Spleen (tissue), 11 donors: ENCODE measurements at regions not wholly inside any gene's neighbourhood (a gene's known extent, or its start where the extent isn't known, plus 50 kb on each side); places are given as distances from the start of the nearest gene placed in this dataset.
"Not testable (repeated sequence)": the region's sequence is repeated elsewhere in the genome, so short reads cannot be mapped to it uniquely, and the experiment has no call there.

ENCODE experiments used
- DNase-seq: peaks from one replicate; pipeline ENCODE4 v3.0.0-alpha.2; 2020
- H3K27ac ChIP-seq, 8 donors: fragments of 200-600 bp; sonication (generic) in 7 of 8; 1 replicate in 4 of 8; 2 replicates in 4 of 8; pipeline versions ENCODE4 v1.5.0 to v1.8.0; 2016 to 2021; ENCODE audit warnings: inconsistent platforms in 4 of 8, mild to moderate bottlenecking in 4 of 8, moderate library complexity in 1 of 8
- H3K27me3 ChIP-seq, 7 donors: fragments of 200-600 bp; sonication (generic) in 6 of 7; replicated peaks in 1 of 7; 1 replicate in 4 of 7; 2 replicates in 3 of 7; pipeline versions ENCODE4 v1.5.0 to v1.8.0; 2016 to 2021; ENCODE audit warnings: inconsistent platforms in 3 of 7, mild to moderate bottlenecking in 1 of 7
- H3K36me3 ChIP-seq, 6 donors: fragments of 200-600 bp; sonication (generic) in 5 of 6; 1 replicate in 4 of 6; 2 replicates in 2 of 6; pipeline versions ENCODE4 v1.5.0 to v1.8.0; 2016 to 2021; ENCODE audit warnings: inconsistent platforms in 2 of 6
- H3K4me1 ChIP-seq, 6 donors: fragments of 200-600 bp; sonication (generic) in 5 of 6; 1 replicate in 3 of 6; 2 replicates in 3 of 6; pipeline versions ENCODE4 v1.5.0 to v1.8.0; 2016 to 2021; ENCODE audit warnings: inconsistent platforms in 3 of 6
- H3K4me3 ChIP-seq, 8 donors: fragments of 200-600 bp; sonication (generic) in 7 of 8; 1 replicate in 4 of 8; 2 replicates in 4 of 8; pipeline versions ENCODE4 v1.5.0 to v1.8.0; 2016 to 2021; ENCODE audit warnings: inconsistent platforms in 4 of 8, mild to moderate bottlenecking in 4 of 8, moderate library complexity in 2 of 8
- H3K9me3 ChIP-seq, 8 donors: fragments of 200-600 bp; sonication (generic) in 7 of 8; 1 replicate in 4 of 8; 2 replicates in 4 of 8; pipeline versions ENCODE4 v1.5.0 to v1.8.0; 2016 to 2021; ENCODE audit warnings: inconsistent platforms in 4 of 8
- POLR2AphosphoS5 ChIP-seq, 3 donors: sonication (generic); formaldehyde crosslinking; IDR thresholded peaks; one replicate each; pipeline ENCODE4 v1.5.1; 2017; ENCODE audit warnings: antibody characterized with exemption in 3 of 3
- WGBS, 5 donors: extraction: QIAGEN DNeasy Blood & Tissue Kit in 3 of 5; methylation state at CpG; one replicate each; pipeline versions ENCODE4 v1.1.5 to v1.1.7; 2013 to 2018; 5-methylcytosine and 5-hydroxymethylcytosine counted together
- intact Hi-C: fragments of 100-400 bp; cut with DNase I; formaldehyde crosslinking; loops from one replicate; pipeline ENCODE4 v1.15.0; 2023; ENCODE audit warnings: low total_unique reads
- TF ChIP-seq, protein P1 (sequence below), 11 experiments: fragments of 200-600 bp in 7 of 11; fragments of 450-650 bp in 4 of 11; sonication (generic) in 4 of 11; IDR thresholded peaks in 8 of 11; conservative IDR thresholded peaks in 3 of 11; 1 replicate in 7 of 11; 2 replicates in 4 of 11; pipeline versions ENCODE4 v1.4.0 to v1.8.0; 2016 to 2021; ENCODE audit warnings: antibody characterized with exemption in 11 of 11, inconsistent platforms in 4 of 11, mild to moderate bottlenecking in 1 of 11
- donor health status: healthy with polysubstance abuse.
- donor health status: DM: no; HTN: no; CAD: no; lungs with moderate emphysema.
- donor health status: DM: no; HTN: no; CAD: no.
- donor health status: Bipolar disorder and iron deficiency.
- donor health status: healthy.
- donor health status: DM: no; HTN: no; CAD: no.
- donor health status: DM: yes; HTN: yes; CAD: no.

GRCh38 chr5:177941386-177941785, 54.7 kb downstream of the PROP1 start:
- H3K27ac ChIP-seq, H3K36me3 ChIP-seq, H3K4me3 ChIP-seq, DNase-seq, H3K9me3 ChIP-seq, intact Hi-C loops: not testable (repeated sequence)
- Histone ChIP-seq H3K4me1 (peaks cover 0 to 17% (median 5%) of the 10 kb centered on the region in 6 donors), H3K27me3 (peaks cover 0 to 15% (median 0%) of the 10 kb centered on the region in 7 donors)
- 73 to 83% (median 77%) methylated on average over 5 of the region's 5 CpGs for WGBS, 5 donors

DNA sequence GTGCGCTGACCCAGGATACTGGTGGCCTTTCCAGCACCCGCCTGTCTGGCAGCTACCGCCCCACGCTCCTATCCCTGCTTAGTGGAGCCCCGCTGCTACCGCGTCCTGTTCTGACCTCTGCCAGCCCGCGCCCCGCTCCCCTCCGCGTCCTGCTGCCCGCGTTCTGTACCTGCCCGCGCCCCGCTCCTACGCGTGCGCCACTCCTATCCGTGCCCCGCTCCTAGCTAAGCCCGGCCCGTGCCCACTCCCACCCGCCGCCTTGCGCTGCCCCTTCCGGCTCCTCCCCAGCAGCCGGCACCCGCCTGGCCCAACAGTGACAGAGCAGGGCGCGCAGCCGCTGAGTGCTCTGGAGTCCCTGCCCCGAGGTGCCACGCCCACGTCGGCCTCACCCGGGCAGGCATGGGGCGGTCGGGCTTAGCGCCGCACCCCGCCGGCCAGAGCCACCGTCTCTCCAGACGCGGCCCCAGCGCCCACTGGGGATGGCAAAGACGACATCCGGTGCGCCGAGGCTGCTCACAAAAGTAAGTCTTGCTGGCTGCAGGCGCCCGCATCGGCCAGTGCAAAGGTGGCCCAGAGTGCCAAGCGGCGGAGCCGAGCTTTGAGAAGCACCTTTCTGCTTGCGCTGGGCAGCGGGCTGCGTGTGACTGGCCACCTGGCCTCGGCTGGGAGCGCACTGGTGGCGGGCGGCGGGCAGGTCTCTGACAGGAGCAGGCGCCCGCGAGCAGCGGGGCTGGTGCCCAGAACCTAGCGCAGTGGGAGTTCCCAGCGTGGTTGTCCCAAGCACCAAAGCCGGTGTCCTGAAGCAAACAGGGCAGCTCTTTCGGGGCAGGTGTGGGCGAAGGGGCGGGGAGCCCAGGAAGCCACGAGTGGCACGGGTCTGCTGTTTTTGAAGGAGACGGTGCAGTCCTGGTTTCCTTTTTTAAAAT, 56.5 kb downstream of the PROP1 start:
- H3K27me3 ChIP-seq: peaks cover 0 to 15% (median 0%) of the 10 kb centered on the region in 7 donors
- TF ChIP-seq POLR2AphosphoS5 (IDR thresholded peaks at IDR 0.05): peak in 2 of 3 donors; percentile 8 to 41
- peak overlapping the region in 7 of 8 donors; percentile 15 to 66 (median 37) for H3K4me3 ChIP-seq
- peaks cover 0 to 17% (median 5%) of the 10 kb centered on the region in 6 donors for H3K4me1 ChIP-seq
- H3K36me3 ChIP-seq, intact Hi-C loops, H3K9me3 ChIP-seq, H3K27ac ChIP-seq: not testable (repeated sequence)
- 3 to 12% (median 6%) methylated on average over 41 to 68 of the region's 79 CpGs for WGBS, 5 donors
- peak; percentile 75 for DNase-seq

- WGBS, 5 donors: 28 to 54% (median 39%) methylated on average over 4 to 7 of the region's 7 CpGs
- H3K36me3 ChIP-seq, H3K9me3 ChIP-seq, DNase-seq, intact Hi-C loops, H3K27ac ChIP-seq: not testable (repeated sequence)
- H3K4me3 ChIP-seq: peak overlapping the region in 4 of 8 donors; percentile 37 to 66 (median 43)
- peaks cover 0 to 15% (median 0%) of the 10 kb centered on the region in 7 donors for H3K27me3 ChIP-seq
- peaks cover 0 to 16% (median 5%) of the 10 kb centered on the region in 6 donors for H3K4me1 ChIP-seq
These were observed 57.3 kb downstream of the PROP1 start for GRCh38 chr5:177938767-177939166.

GRCh38 chr5:177934233-177934632, 61.8 kb downstream of the PROP1 start:
- DNase-seq, intact Hi-C loops, H3K36me3 ChIP-seq, H3K27ac ChIP-seq, H3K9me3 ChIP-seq, H3K4me1 ChIP-seq, H3K4me3 ChIP-seq: not testable (repeated sequence)
- TF ChIP-seq, protein P1, sequence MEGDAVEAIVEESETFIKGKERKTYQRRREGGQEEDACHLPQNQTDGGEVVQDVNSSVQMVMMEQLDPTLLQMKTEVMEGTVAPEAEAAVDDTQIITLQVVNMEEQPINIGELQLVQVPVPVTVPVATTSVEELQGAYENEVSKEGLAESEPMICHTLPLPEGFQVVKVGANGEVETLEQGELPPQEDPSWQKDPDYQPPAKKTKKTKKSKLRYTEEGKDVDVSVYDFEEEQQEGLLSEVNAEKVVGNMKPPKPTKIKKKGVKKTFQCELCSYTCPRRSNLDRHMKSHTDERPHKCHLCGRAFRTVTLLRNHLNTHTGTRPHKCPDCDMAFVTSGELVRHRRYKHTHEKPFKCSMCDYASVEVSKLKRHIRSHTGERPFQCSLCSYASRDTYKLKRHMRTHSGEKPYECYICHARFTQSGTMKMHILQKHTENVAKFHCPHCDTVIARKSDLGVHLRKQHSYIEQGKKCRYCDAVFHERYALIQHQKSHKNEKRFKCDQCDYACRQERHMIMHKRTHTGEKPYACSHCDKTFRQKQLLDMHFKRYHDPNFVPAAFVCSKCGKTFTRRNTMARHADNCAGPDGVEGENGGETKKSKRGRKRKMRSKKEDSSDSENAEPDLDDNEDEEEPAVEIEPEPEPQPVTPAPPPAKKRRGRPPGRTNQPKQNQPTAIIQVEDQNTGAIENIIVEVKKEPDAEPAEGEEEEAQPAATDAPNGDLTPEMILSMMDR (IDR thresholded peaks at IDR 0.05 in 8 of 11, conservative IDR thresholded peaks at IDR 0.05 in 3 of 11): peak in 2 of 11 experiments; percentile 11 to 18
- peaks cover 0 to 12% (median 0%) of the 10 kb centered on the region in 7 donors for H3K27me3 ChIP-seq

- WGBS, 5 donors: 64 to 81% (median 77%) methylated on average over 15 to 19 of the region's 19 CpGs
These were observed 65.6 kb downstream of the PROP1 start for GRCh38 chr5:177930269-177931022.

DNA sequence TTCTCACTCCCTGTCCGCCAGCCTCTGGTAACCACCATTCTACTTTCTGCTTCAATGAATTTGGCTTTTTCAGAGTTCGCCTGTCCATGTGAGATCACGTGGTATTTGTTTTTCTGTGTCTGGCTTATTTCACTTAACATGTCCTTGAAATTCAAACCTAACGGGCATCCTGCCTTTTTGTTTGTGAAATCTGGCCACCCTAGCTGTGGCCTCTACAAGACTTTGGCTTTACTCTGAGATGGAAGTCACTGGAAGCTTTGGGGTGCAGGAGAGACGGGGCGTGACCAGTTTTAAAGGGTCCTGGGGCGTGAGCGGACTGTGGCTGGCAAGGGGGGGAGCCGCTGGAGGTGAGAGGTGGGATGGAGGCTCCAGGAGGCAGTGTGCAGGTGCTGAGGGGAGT, 66.4 kb downstream of the PROP1 start:
- H3K9me3 ChIP-seq, H3K36me3 ChIP-seq, H3K4me1 ChIP-seq, H3K27me3 ChIP-seq, DNase-seq, H3K27ac ChIP-seq, H3K4me3 ChIP-seq, intact Hi-C loops: not testable (repeated sequence)
- WGBS, 5 donors: 81 to 94% (median 90%) methylated on average over 5 to 8 of the region's 9 CpGs; no CpG with 5 or more reads in 1 of the 5 donors

More at GRCh38 chr5:177930269-177931022, 65.6 kb downstream of the PROP1 start:
- H3K4me3 ChIP-seq, H3K36me3 ChIP-seq, DNase-seq, H3K9me3 ChIP-seq, intact Hi-C loops, H3K27ac ChIP-seq, H3K27me3 ChIP-seq, H3K4me1 ChIP-seq: not testable (repeated sequence)

DNA sequence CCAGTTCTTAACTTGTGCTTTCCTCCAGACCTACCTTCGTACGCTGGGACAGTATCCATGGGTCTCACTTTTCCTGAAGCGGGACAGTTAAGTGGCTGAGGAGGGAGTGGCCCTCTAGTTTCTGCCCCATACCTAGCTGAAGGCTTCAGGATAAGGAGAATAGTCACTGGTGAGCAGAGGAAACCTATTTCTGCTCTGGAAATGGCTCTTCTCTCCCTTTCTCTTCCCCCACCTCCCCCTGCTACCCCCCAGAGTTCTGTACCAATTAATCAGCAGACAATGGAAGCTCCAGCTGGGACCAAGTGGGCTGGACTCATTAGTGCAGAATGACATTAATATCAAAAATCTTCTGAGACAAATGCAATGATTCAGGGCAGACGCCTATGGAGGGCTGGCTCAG, 68.5 kb downstream of the PROP1 start:
- intact Hi-C loops, H3K27ac ChIP-seq, H3K4me3 ChIP-seq, H3K9me3 ChIP-seq, H3K27me3 ChIP-seq, DNase-seq, H3K36me3 ChIP-seq, H3K4me1 ChIP-seq: not testable (repeated sequence)
- no CpG with 5 or more reads among the region's 4 CpGs for WGBS, 5 donors

DNA sequence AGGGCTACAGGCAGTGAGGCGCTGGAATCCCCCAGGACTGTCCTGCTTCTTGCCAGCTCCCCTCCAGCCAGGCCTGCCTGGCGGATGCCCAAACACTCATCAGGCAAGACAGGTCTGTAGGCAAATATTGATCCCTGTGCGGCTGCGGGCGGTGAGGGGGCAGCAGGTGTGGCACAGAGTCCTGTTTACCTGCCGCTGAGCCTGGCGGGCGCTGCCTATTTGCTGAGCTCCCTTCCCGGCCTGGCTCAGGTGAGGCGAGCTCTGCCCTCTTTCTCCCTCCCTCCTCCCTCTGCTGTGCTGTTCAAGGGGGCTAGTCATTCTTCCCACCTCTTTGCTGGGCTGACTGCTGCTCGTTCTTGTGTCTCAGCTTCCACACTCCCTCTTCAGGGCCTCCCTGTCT, 71.5 kb downstream of the PROP1 start:
- DNase-seq, H3K27me3 ChIP-seq, H3K4me1 ChIP-seq, intact Hi-C loops, H3K4me3 ChIP-seq, H3K9me3 ChIP-seq, H3K27ac ChIP-seq, H3K36me3 ChIP-seq: not testable (repeated sequence)
- WGBS, 5 donors: 100% methylated on average over 1 to 2 of the region's 11 CpGs; no CpG with 5 or more reads in 3 of the 5 donors

DNA sequence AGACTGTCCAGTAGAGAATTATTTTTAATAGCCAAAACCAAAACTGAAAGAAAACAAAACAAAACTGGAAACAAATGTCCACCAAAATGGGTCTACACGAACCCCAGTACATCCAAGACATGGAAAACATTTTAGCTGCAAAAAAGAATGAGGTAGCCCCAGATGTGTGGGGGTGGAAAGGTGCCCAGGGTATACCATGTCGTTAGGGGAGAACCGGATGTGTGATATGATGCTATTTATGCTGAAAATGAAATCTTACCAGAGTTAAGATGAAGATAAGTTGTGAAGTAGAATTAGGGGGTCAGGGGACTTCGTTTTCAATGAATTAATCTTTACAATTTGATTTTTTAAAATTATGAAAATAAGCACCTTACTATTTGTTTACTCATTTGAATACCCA, 72.2 kb downstream of the PROP1 start:
- H3K36me3 ChIP-seq, H3K9me3 ChIP-seq, H3K4me3 ChIP-seq, intact Hi-C loops, H3K27ac ChIP-seq, H3K27me3 ChIP-seq, H3K4me1 ChIP-seq, DNase-seq: not testable (repeated sequence)
- WGBS, 5 donors: 27 to 45% (median 39%) methylated on average over 3 of the region's 4 CpGs
